GM21390 (cell line): ENCODE measurements at regions not wholly inside any gene's neighbourhood (a gene's known extent, or its start where the extent isn't known, plus 50 kb on each side); places are given as distances from the start of the nearest gene placed in this dataset.
"Not testable (repeated sequence)": the region's sequence is repeated elsewhere in the genome, so short reads cannot be mapped to it uniquely, and the experiment has no call there.

Source experiments
- ATAC-seq: cut with Tn5 transposase; IDR thresholded peaks from one replicate; pipeline ENCODE4 v1.9.1; 2021; ENCODE audit not compliant: unreplicated experiment

DNA sequence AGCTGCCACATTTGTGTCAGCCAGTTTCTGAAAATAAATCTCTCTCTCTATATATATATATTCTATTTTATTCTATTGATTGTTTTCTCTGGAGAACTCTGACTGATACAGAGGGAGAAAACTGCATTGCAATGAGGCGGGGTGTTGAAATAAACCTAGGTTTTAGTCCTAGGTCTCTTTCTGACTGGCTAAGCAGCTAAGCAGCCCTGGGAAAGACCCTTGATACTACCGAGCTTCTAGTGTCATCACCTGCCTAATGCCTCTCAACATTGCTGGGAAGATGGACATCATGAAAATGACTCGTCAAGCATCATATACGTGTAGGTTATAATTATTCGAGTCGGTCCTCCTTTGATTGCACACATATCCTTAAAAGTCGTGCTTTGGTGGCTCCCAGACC lies 166.5 kb upstream of the IL12B start:
- ATAC-seq, result no peak

DNA sequence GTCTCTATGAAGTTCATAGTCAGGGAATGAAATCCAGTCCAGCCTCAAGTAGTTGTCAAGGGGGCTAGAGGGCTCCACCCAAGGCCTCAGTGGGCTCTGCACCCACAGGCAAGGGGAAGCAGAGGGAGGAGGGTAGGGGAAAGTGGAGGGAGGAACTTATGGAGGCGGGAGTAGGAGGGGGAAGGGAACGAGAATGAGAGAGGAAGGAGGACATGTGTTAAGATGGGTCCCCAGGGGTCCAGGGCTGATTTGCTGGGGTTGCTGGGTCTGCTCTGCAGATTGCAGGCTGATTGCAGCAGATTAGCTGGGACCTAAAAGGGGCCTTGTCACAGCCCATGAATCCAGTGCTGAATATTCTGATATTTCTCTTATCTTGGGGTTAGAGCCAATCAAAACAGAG lies 166.9 kb upstream of the IL12B start:
- no peak for ATAC-seq

DNA sequence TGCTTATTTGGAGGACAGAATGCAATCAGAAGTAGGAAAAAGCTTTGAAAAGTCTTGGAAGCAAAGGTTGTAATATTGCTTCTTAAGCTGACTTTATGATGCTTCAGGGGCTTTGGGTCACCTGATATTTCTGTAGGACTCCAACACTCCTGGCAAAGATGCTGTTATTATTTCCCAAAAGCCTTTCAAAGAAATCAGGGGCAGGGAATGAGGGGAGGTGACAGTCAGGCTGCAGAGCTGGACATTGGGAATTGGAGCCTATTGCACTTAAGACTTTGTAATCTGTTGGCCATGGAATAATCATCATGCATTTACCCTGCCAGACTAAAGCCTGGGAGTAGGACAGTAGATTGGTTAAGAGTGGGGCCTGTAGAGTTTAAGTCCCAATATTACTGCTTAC lies 168.3 kb upstream of the IL12B start:
- ATAC-seq, result no peak

DNA sequence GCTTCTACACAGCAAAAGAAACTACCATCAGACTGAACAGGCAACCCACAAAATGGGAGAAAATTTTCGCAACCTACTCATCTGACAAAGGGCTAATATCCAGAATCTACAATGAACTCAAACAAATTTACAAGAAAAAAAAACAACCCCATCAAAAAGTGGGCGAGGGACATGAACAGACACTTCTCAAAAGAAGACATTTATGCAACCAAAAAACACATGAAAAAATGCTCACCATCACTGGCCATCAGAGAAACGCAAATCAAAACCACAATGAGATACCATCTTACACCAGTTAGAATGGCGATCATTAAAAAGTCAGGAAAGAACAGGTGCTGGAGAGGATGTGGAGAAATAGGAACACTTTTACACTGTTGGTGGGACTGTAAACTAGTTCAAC lies 171.8 kb upstream of the IL12B start:
- ATAC-seq, result not testable (repeated sequence)

DNA sequence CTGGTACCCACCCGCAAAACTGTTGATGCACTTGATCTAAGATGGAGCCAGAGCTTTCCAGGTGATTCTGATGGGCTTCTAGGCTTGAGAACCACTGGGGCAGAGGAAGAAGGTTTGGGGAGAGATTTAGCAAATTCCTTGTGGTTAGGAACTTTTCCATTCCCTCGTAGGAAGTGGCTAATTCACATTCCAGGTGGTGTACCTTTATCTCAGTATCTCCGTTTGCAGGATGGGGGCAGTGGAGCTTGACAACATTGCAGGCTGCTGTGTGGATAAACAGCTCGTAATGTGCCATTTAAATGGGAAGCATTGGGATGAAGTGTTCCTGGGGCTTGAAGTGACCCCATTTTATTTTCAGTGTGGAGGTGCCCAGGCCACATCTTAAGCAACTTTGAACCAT lies 172.9 kb upstream of the IL12B start:
- ATAC-seq, result no peak

DNA sequence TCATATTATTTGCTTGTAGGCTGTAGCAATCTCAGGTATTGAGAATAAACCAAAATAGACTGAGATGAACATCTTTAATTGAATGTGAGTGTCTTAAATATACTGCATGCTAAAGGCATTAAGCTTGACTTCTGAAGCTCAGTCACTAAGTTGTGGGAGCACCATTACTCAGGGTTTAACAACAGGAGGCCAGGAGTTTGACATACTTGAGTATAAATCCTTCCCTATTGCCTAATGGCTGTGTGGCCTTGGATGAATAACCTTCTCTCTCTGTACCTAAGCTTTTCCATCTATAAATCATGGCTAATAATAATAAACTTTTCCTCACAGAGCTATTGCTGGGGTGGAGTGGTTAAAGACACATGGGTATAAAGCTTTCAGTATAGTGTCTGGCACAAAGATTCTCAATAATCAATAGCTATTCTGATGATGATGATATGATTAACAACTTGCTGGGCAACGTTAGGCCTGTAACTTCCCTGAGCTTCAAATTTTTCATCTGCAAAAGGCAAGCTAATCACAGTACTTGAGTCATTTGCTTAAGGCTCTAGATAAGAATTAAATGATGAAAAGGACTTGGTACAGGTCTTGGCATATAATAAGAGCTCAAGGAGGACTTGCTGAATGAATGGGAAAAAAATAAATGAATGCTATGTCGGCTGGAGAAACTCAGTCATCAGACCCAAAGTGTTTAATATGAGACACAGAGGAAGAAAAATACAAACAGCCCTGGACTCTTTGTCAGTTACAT lies 174.0 kb upstream of the IL12B start:
- no peak for ATAC-seq

DNA sequence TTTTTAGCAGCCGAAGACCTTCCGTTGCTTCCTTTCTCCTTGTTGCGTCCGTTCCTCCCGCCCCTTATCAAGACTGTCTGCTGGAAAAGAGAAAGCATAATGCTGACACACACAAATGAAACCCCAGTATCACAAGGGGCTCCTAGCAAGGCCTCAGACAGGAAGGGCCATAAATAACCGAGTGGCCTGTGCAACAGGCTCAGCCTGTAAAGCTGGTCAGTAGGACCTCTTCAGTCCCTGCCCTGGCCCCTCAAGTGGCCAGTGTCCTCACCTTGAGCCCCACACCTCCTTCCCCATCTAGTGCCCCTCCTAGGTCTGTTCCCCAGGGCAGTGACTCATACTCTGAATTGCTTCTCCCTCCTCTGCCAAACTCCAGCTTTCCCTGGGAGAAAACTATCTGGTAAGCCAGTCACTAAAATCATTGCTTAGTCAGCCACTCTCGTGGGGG lies 174.6 kb upstream of the IL12B start:
- ATAC-seq, result no peak

DNA sequence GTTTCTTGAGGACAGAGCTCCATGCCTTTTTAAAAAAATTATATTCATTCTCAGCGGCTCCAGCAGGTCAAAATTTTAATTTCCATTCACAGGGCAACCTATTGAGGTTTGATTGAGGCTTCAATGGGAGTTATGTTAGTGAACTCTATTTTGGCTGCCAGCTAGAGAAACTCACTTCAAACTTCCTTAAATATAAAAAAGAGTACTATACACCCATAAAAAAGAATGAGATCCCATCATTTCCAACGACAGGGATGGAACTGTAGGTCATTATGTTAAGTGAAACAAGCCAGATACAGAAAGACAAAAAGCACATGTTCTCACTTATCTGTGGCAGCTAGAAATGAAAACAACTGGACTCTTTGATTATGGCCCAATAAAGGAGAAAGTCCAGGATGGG lies 176.8 kb upstream of the IL12B start:
- no peak for ATAC-seq

DNA sequence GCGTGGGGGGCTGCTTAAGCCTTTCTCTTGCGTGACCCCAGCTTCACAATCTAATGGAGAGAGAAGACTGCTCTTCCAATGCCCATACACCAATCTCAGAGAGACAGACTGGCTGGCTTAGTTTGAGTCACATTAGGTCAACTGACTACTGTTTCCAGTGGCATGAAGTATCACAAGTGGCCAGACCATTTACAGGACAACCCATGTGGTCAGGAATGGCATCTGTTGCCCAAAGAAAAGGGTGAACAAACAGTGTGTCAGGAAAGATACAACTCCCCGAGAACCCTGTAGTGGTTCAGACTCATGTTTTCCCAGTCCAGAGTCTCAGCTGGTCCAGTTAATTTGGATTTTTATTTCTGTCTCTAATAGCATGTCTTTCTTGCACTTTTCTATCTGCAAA lies 177.4 kb upstream of the IL12B start:
- ATAC-seq, result no peak

DNA sequence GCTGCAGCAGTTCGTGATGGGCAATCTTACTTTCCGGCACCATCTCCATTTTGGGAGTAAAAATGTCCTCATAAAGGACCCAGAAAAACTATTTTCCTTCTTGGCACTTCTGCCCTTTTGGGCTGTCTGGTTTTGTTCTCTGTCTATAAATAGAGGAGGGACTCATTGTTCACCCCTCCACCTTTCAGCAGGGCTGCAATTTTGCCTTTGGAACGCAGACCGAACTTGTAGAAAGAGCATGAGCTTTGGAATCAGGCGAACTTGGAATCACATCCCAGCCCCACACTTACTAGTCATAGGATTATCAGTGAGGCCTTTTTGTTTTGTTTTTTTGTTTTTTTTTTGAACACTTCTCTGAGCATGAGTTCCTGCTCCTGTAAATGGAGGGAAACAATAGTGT lies 178.1 kb upstream of the IL12B start:
- no peak for ATAC-seq

DNA sequence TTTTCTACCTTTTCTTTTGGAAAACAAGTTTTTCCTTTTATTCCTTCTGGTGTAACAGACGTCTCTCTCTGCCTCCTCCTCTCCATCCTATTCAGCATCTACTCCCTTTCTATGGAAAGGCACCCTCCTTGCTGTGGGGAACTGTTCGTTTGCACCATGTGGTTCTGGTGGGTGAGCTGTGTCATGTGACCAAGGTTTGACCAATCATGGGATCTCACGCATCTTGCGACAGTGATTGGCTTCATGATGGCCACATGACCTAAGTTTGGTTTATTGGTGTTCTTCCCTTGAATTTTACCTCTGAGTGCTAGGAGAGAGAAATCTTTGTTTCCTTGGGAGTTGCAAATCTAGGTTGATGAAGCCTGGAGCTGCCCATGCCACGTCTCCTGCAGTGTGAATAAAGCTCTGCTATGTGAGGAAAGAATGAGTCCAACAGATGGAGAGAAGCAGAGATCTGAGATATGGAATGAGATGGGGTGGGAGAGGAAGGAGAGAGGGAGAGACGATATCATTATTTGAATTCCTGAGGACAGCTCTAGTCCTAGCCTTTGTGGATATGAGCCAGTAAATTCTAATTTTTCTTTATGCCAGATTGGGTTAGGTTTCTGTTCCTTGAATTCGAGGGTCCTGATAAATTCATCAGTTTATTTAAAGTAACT lies 178.8 kb upstream of the IL12B start:
- ATAC-seq, result no peak

DNA sequence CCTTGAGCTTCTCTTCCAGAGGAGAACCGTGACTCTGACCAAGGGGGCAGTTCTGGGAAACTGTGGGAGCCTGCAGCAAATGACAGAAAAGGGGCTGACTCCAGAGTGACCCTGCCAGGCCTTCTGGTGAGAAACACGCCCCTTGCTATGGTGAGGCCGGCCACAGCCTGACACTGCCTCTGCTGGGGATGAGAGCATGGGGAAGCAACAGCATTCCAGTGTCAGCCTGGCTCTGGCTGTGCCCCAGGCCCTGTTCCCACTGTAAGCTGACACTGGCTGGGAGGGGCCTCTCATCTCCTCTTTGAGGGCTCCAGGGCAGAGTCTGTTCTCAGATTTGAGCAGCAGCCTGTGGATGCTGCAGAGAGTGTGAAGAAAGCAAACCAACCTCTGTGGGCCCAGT lies 180.0 kb upstream of the IL12B start:
- ATAC-seq, result no peak

DNA sequence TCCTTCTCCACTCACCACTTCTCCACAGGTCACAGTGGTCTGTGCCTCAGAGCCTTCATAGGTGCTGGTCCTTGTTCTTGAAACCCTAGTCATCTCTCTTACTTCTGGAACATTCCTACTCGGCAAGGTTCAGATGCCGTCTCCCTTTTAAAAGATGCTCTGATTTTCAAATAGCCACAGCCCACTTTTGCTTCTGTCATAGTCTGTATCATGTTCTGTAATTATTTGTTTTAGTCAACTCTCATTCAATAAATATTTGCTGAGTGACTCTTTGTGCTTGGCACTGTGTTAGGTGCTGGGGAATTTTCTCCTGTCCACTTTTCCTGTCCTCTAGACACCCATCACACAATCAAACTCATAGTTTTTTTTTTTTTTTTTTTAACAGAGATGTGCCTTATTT lies 181.3 kb upstream of the IL12B start:
- ATAC-seq, result no peak

DNA sequence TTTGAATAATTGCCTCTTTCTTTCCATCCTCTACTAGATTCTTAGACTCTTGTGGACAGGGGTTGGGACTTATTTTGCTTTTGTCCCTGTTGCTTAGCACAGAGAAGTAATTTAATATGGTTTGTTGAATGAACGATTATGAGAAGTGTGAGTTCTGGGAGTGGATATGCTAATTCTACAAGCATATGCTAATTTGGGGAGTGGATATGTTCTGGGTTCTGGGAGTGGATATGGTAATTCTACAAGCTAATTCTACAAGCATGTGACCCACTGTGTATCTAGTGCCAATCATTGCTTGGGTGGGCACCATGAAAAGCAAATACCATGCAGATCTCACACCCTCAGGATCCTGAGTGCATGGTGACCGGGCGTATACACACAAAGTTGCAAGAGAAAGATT lies 181.8 kb upstream of the IL12B start:
- no peak for ATAC-seq

DNA sequence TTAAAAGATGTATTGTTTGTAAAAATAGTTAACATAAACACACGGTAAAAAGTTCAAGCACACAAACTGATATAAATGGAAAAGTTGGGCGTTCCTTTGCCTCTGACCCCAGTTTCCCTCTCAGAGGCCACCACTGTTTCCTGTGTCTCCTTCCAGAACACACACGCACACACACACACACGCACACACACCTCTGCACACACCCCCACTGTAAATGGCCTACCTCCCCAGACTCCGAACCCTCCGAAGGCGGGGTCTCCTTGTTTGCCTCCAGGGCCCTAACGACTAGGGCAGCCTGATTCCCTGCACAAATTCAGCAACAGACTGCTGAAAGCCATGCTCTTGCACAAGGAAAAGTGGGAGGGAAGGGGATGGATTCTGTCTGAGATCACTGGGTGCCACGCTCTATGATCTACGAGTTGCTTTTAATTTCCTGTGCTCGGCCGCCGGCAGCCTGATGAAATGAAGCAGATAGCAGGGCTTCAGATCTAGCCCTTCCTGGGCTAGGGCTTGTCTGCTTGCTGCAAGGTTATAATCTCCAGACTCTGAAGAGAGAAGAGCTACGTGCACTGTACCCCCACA lies 184.0 kb upstream of the IL12B start:
- ATAC-seq, result no peak

DNA sequence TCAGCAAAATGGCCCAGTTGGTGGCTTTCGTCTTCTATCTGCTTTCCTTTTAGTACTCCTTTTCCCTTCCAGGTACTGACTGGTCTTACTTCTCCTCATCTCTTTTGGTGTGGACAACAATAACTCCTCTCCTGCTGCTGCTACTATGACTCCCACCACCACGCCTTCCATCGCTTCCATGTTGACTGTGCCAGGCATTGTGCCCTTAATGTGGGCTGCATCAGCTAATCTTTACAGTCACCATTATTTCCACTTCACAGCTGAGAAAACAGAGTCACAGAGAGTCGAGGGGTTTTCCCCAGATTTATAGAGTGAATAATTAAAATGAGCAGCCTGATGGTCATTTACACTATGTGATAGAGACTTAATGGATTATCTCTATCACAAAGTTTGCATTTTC lies 184.9 kb upstream of the IL12B start:
- ATAC-seq, result no peak

DNA sequence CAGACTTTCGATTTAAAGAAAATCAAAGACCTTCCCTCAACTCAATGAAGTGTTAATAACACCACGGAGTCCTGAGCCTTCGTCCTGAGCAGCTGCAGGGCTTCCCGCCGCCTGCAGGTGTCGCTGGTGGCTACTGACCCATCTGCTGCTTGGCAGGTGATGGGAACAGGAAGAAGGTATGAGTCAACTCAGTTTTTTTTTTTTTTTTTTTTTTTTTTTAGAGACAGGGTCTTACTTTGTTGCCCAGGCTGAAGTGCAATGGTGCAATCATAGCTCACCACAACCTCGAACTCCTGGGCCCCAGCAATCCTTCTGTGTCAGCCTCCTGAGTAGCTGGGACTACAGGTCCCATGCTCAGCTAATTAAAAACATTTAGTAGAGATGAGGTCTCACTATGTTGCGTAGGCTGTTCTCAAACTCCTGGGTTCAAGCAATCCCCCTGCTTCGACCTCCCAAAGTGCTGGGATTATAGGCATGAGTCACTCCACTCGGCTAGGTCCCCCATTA lies 185.7 kb upstream of the IL12B start:
- ATAC-seq, result peak; percentile 91

DNA sequence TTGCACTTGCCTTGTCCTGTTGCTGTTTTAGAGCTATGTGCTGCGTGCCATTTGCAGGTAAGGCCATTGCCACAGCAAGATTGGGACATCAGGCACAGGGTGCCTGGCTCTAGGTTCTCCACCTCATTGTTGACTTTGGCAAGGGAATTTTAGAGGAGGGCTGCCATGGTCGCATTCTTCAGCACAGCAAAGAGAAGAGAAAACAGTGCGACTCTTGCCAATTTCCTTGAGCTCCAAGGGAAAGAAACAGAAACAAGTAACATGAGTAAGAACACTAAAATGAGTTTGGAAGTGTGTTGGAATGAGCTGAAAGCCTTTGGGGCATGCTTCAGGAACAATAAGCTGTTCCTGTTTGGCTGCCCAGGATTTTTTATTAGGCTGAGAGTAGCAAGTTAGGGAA lies 188.1 kb upstream of the IL12B start:
- ATAC-seq, result no peak

DNA sequence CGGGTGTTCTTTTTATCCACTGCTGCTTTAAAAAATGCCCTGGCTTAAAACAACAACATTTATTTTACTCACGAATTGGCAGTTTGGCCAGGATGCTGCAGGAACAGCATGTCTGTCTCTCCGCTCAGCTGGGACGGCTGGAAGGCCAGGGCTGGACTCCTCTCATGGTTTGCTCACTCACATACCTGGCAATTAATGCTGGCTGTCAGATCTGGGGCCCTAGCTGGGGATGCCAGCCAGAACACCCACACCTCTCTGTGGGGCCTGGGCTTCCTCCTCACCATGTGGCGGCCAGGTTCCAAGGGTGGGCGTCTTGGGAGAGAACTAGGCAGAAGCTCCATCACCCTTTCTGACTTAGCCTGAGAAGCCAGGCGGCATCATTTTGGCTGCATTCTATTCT lies 189.1 kb upstream of the IL12B start:
- no peak for ATAC-seq

DNA sequence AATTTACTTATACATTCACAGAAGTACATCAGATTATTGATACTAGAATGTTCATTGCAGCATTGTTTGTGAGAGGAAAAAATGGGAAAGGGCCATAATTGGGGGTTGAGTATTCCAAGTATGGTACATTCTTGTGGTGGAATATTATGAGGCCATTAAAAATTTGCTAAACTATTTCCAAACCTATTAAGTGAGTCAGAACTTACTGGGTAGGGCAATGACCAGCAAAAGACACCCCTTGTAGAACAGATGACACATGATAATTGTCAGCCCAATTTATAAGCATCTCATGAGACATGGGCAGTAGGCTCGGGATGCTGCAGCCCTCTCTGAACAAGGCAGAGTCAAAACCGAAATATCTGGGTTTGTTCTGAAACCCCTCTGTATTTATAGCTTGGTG lies 192.6 kb upstream of the IL12B start:
- no peak for ATAC-seq

DNA sequence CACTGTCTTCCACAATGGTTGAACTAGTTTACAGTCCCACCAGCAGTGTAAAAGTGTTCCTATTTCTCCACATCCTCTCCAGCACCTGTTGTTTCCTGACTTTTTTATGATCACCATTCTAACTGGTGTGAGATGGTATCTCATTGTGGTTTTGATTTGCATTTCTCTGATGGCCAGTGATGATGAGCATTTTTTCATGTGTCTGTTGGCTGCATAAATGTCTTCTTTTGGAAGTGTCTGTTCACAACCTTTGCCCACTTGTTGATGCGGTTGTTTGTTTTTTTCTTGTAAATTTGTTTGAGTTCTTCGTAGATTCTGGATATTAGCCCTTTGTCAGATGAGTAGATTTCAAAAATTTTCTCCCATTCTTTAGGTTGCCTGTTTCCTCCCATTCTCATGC lies 194.0 kb upstream of the IL12B start:
- not testable (repeated sequence) for ATAC-seq

DNA sequence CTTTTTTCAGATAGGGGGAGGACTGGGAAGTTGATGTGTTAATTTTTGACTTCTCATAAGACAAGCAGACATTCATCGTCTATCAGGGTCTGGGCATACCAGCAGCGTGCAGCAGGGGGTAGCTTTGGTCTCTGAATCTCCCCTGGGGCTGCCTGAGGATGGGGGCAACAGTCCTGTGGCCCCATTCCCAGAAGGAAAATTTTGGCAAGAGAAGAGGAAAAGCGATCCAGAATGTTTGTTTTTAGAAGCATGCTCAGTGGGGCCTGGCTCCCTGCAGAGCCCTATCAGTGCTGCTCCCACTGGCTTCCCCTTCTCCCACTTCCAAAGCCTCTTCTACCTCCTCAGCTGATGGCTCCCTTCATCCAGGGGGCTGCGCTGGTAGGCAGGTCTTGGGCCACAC lies 194.8 kb upstream of the IL12B start:
- ATAC-seq, result no peak
